A549 (cell line): ENCODE measurements at regions not wholly inside any gene's neighbourhood (a gene's known extent, or its start where the extent isn't known, plus 50 kb on each side); places are given as distances from the start of the nearest gene placed in this dataset.

Experiments
- ATAC-seq, 2 experiments: fragments of 200-7000 bp in 1 of 2; fragments of >200 bp in 1 of 2; cut with Nextera tagmentation in 1 of 2; cut with Tn5 transposase in 1 of 2; 3 replicates each; pipeline versions ENCODE4 v1.8.0 to v1.9.1; 2018 to 2020; ENCODE audit warnings: mild to moderate bottlenecking in 1 of 2, moderate library complexity in 1 of 2
- CTCF ChIA-PET: fragments of 300-600 bp; sonication (Branson Sonifier 250); formaldehyde crosslinking; extraction: SDS; loops from one replicate; lab custom pipeline; 2021; ENCODE audit warnings: antibody characterized with exemption, inconsistent platforms; lab: Yijun Ruan, JAX
- POLR2A ChIA-PET: fragments of 350-600 bp; formaldehyde crosslinking; extraction: SDS; loops from one replicate; lab custom pipeline; 2021; ENCODE audit warnings: antibody characterized with exemption, inconsistent platforms; lab: Yijun Ruan, JAX
- DNase-seq, 2 experiments: peaks; one replicate each; pipeline versions ENCODE4 v3.0.0 to v3.0.0-alpha.2; 2011 to 2016; ENCODE audit warnings: low read depth in 1 of 2, low spot score in 1 of 2
- FAIRE-seq: peaks from 2 replicates; lab custom pipeline; 2011; peaks lifted over from hg19 to GRCh38; lab: Jason Lieb, UNC
- H3K27ac ChIP-seq, 2 experiments: fragments of >200 bp; sonication (Bioruptor Twin); formaldehyde crosslinking; 3 replicates each; pipeline ENCODE4 v1.5.1; 2016 to 2017
- H3K4me1 ChIP-seq: fragments of >200 bp; sonication (Bioruptor Twin); formaldehyde crosslinking; 3 replicates; pipeline ENCODE4 v1.6.1; 2016
- H3K4me2 ChIP-seq: fragments of >200 bp; sonication (Bioruptor Twin); formaldehyde crosslinking; 3 replicates; pipeline ENCODE4 v1.6.1; 2016
- H3K4me3 ChIP-seq: fragments of >200 bp; sonication (Bioruptor Twin); formaldehyde crosslinking; 3 replicates; pipeline ENCODE4 v1.5.1; 2016
- H3K9me3 ChIP-seq: fragments of >200 bp; sonication (Bioruptor Twin); formaldehyde crosslinking; 3 replicates; pipeline ENCODE4 v1.6.1; 2016
- CBX8 ChIP-seq: fragments of 200-600 bp; sonication (generic); IDR thresholded peaks from 2 replicates; pipeline ENCODE4 v1.6.1; 2016
- ESRRA ChIP-seq: fragments of 150-350 bp; IDR thresholded peaks from 2 replicates; pipeline ENCODE4 v1.6.1; 2014; ENCODE audit warnings: mild to moderate bottlenecking, low read length, borderline replicate concordance
- FOSL2 ChIP-seq, 2 experiments: fragments of 450-650 bp in 1 of 2; fragments of >200 bp in 1 of 2; sonication (Bioruptor Twin) in 1 of 2; formaldehyde crosslinking; IDR thresholded peaks; 2 replicates each; pipeline versions ENCODE4 v1.5.0 to v1.6.1; 2016 to 2020; ENCODE audit warnings: mild to moderate bottlenecking in 1 of 2, moderate library complexity in 1 of 2
- FOXS1 ChIP-seq: fragments of 250-450 bp; sonication (Bioruptor Pico); IDR thresholded peaks from 2 replicates; pipeline ENCODE4 v1.5.0; 2020; ENCODE audit warnings: mild to moderate bottlenecking, moderate library complexity
- HDAC2 ChIP-seq: fragments of 200-600 bp; sonication (generic); IDR thresholded peaks from 2 replicates; pipeline ENCODE4 v1.6.1; 2016
- HOXB13 ChIP-seq: fragments of 250-450 bp; sonication (Bioruptor Pico); IDR thresholded peaks from 2 replicates; pipeline ENCODE4 v1.5.0; 2020; ENCODE audit warnings: low read depth, mild to moderate bottlenecking, moderate library complexity
- JUNB ChIP-seq: fragments of >200 bp; sonication (Bioruptor Twin); formaldehyde crosslinking; IDR thresholded peaks from 2 replicates; pipeline ENCODE4 v1.6.1; 2016
- KDM5A ChIP-seq: fragments of 200-600 bp; sonication (generic); IDR thresholded peaks from 2 replicates; pipeline ENCODE4 v1.6.1; 2016; ENCODE audit warnings: antibody characterized with exemption, mild to moderate bottlenecking
- MAFK ChIP-seq: fragments of 450-650 bp; IDR thresholded peaks from 2 replicates; pipeline ENCODE4 v1.6.1; 2014; ENCODE audit not compliant: partially characterized antibody
- NR3C1 ChIP-seq: fragments of >200 bp; sonication (Bioruptor Twin); formaldehyde crosslinking; IDR thresholded peaks from 3 replicates; pipeline ENCODE4 v1.6.1; 2017
- RARB ChIP-seq: fragments of 250-450 bp; sonication (Bioruptor Pico); IDR thresholded peaks from 2 replicates; pipeline ENCODE4 v1.8.0; 2021; ENCODE audit warnings: mild to moderate bottlenecking, moderate library complexity
- RCOR1 ChIP-seq: fragments of 150-350 bp; IDR thresholded peaks from 2 replicates; pipeline ENCODE4 v1.6.1; 2014; ENCODE audit warnings: antibody characterized with exemption, low read length, low read depth
- RFX5 ChIP-seq: fragments of 450-650 bp; IDR thresholded peaks from 2 replicates; pipeline ENCODE4 v1.7.1; 2014; ENCODE audit warnings: antibody characterized with exemption, mild to moderate bottlenecking, moderate library complexity
- RNF2 ChIP-seq: fragments of 200-600 bp; sonication (generic); IDR thresholded peaks from 2 replicates; pipeline ENCODE4 v1.6.1; 2016; ENCODE audit warnings: low read depth, mild to moderate bottlenecking, antibody characterized with exemption, moderate library complexity, borderline replicate concordance
- SMC3 ChIP-seq: fragments of >200 bp; sonication (Bioruptor Twin); formaldehyde crosslinking; IDR thresholded peaks from 3 replicates; pipeline ENCODE4 v1.6.1; 2018; ENCODE audit warnings: inconsistent platforms
- SREBF2 ChIP-seq: fragments of 450-650 bp; IDR thresholded peaks from 2 replicates; pipeline ENCODE4 v1.6.1; 2014; ENCODE audit warnings: mild to moderate bottlenecking, moderate library complexity
- TFCP2L1 ChIP-seq: fragments of 250-450 bp; sonication (Bioruptor Pico); IDR thresholded peaks from 2 replicates; pipeline ENCODE4 v1.5.0; 2021; ENCODE audit warnings: mild to moderate bottlenecking
- USF2 ChIP-seq: fragments of 450-650 bp; IDR thresholded peaks from 2 replicates; pipeline ENCODE4 v1.6.1; 2014; ENCODE audit warnings: antibody characterized with exemption
- ZNF302 ChIP-seq: fragments of 250-450 bp; sonication (Bioruptor Pico); IDR thresholded peaks from 2 replicates; pipeline ENCODE4 v1.9.0; 2021; ENCODE audit warnings: inconsistent platforms, mild to moderate bottlenecking, moderate library complexity
- ZSCAN20 ChIP-seq: fragments of 250-450 bp; sonication (Bioruptor Pico); IDR thresholded peaks from 2 replicates; pipeline ENCODE4 v1.8.0; 2022; ENCODE audit warnings: mild to moderate bottlenecking, moderate library complexity
- WGBS: methylation state at CpG from one replicate; pipeline ENCODE4 v1.1.6; 2017; ENCODE audit errors: missing lambda C conversion rate; 5-methylcytosine and 5-hydroxymethylcytosine counted together
- TF ChIP-seq, protein P1 (sequence below): fragments of 250-450 bp; sonication (Bioruptor Pico); IDR thresholded peaks from 2 replicates; pipeline ENCODE4 v1.5.0; 2021; ENCODE audit warnings: mild to moderate bottlenecking, moderate library complexity, borderline replicate concordance
- TF ChIP-seq, protein P2 (sequence below): fragments of >200 bp; sonication (Bioruptor Twin); formaldehyde crosslinking; IDR thresholded peaks from 3 replicates; pipeline ENCODE4 v1.6.1; 2016

GRCh38 chr10:3331187-3331586, 158.6 kb upstream of the PITRM1 start:
- no peaks in the 10 kb centered on the region for H3K9me3 ChIP-seq
- CTCF ChIA-PET, result interaction anchor here (1.2 to 1.4 kb wide), 2 partner anchors 30 to 38 kb away, joined by 3 read pairs; no protein-coding TSS in a partner anchor
- 91% methylated on average over 17 of the region's 17 CpGs for WGBS
- DNase-seq (no peak), ATAC-seq (no peak), FAIRE-seq (no peak)
- POLR2A ChIA-PET, result no interaction called here
- H3K4me3 ChIP-seq, result no peak overlapping the region
- no peak overlapping the region; the same call in 2 of the 3 replicates for H3K4me2 ChIP-seq
- TF ChIP-seq ZNF302 (CRISPR knock-in tag) (no peak), RCOR1 (no peak), CBX8 (no peak), RARB (CRISPR knock-in tag) (no peak), MAFK (no peak), SMC3 (no peak), HDAC2 (no peak), HOXB13 (CRISPR knock-in tag) (no peak), SREBF2 (no peak), NR3C1 (no peak), TFCP2L1 (CRISPR knock-in tag) (no peak), KDM5A (no peak)
- peaks cover 11% of the 10 kb centered on the region for H3K4me1 ChIP-seq
- H3K27ac ChIP-seq, result 0 out of 6 replicates have a peak overlapping the region, but pooled peaks have one; percentile 5 to 14

GRCh38 chr10:3330663-3331062, 158.1 kb upstream of the PITRM1 start:
- DNase-seq, result peak in 1 of 2 experiments; percentile 46
- no peak for TF ChIP-seq FOSL2 (IDR thresholded peaks at IDR 0.05)
- 0 out of 2 replicates have a peak, but pooled peaks have one; percentile 18 for TF ChIP-seq FOSL2 (CRISPR knock-in tag; IDR thresholded peaks at IDR 0.05)
- TF ChIP-seq FOXS1 (CRISPR knock-in tag), result no peak
- no peak overlapping the region for H3K4me3 ChIP-seq
- no peaks in the 10 kb centered on the region for H3K9me3 ChIP-seq
- POLR2A ChIA-PET, result no interaction called here
- ATAC-seq, result peak; percentile 74 to 91
- peaks cover 11% of the 10 kb centered on the region for H3K4me1 ChIP-seq
- no peak for FAIRE-seq
- 31% methylated on average over 8 of the region's 8 CpGs for WGBS
- CTCF ChIA-PET, result interaction anchor here (1.2 kb wide), 1 partner anchor 30 kb away, joined by 3 read pairs; no protein-coding TSS in a partner anchor
- H3K27ac ChIP-seq, result peak overlapping the region; percentile 5 to 14; a peak in 1 of 6 replicates
- H3K4me2 ChIP-seq, result peak overlapping the region; percentile 11; the same call in 2 of the 3 replicates

- Histone ChIP-seq H3K4me2 (no peak overlapping the region), H3K9me3 (no peaks in the 10 kb centered on the region), H3K27ac (no peak overlapping the region), H3K4me3 (no peak overlapping the region), H3K4me1 (peaks cover 10% of the 10 kb centered on the region)
- no peak for DNase-seq
- 82% methylated on average over 7 of the region's 7 CpGs for WGBS
- TF ChIP-seq ESRRA (no peak), ZSCAN20 (CRISPR knock-in tag) (no peak), RNF2 (no peak), USF2 (no peak), TFCP2L1 (CRISPR knock-in tag) (no peak), SMC3 (no peak), RFX5 (no peak), JUNB (no peak)
- TF ChIP-seq, protein P1, sequence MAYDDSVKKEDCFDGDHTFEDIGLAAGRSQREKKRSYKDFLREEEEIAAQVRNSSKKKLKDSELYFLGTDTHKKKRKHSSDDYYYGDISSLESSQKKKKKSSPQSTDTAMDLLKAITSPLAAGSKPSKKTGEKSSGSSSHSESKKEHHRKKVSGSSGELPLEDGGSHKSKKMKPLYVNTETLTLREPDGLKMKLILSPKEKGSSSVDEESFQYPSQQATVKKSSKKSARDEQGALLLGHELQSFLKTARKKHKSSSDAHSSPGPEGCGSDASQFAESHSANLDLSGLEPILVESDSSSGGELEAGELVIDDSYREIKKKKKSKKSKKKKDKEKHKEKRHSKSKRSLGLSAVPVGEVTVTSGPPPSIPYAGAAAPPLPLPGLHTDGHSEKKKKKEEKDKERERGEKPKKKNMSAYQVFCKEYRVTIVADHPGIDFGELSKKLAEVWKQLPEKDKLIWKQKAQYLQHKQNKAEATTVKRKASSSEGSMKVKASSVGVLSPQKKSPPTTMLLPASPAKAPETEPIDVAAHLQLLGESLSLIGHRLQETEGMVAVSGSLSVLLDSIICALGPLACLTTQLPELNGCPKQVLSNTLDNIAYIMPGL (CRISPR knock-in tag), result no peak
- TF ChIP-seq, protein P2, sequence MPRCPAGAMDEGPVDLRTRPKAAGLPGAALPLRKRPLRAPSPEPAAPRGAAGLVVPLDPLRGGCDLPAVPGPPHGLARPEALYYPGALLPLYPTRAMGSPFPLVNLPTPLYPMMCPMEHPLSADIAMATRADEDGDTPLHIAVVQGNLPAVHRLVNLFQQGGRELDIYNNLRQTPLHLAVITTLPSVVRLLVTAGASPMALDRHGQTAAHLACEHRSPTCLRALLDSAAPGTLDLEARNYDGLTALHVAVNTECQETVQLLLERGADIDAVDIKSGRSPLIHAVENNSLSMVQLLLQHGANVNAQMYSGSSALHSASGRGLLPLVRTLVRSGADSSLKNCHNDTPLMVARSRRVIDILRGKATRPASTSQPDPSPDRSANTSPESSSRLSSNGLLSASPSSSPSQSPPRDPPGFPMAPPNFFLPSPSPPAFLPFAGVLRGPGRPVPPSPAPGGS, result no peak
- ChIA-PET POLR2A (no interaction called here), CTCF (interaction anchor here (0.5 kb wide), 1 partner anchor 1089 kb away, joined by 3 read pairs; no protein-coding TSS in a partner anchor)
- no peak for FAIRE-seq
- ATAC-seq, result no peak
These were observed 153.6 kb upstream of the PITRM1 start for GRCh38 chr10:3325954-3326750.
